HL-60 (cell line): ENCODE measurements at regions not wholly inside any gene's neighbourhood (a gene's known extent, or its start where the extent isn't known, plus 50 kb on each side); places are given as distances from the start of the nearest gene placed in this dataset.

Experiments used
- DNase-seq, 2 experiments: peaks; one replicate each; pipeline ENCODE4 v3.0.0-alpha.2; 2010 to 2020; ENCODE audit warnings: low read depth in 1 of 2, low spot score in 1 of 2
- H3K27ac ChIP-seq: fragments of 250-450 bp; sonication (Bioruptor Pico); replicated peaks from 2 replicates; pipeline ENCODE4 v1.5.1; 2020; ENCODE audit warnings: mild to moderate bottlenecking, moderate library complexity
- H3K27me3 ChIP-seq: fragments of 250-450 bp; sonication (Bioruptor Pico); 2 replicates; pipeline ENCODE4 v1.5.1; 2021; ENCODE audit warnings: mild to moderate bottlenecking, moderate library complexity; ENCODE audit not compliant: insufficient read depth, poor library complexity, severe bottlenecking
- H3K4me3 ChIP-seq: replicated peaks from 2 replicates; pipeline ENCODE4 v1.5.1; 2011; ENCODE audit warnings: mild to moderate bottlenecking, control low read depth, low read length; ENCODE audit not compliant: insufficient read depth
- GABPA ChIP-seq: IDR thresholded peaks from 2 replicates; pipeline ENCODE4 v1.6.1; 2012; ENCODE audit warnings: low read depth
- POLR2AphosphoS5 ChIP-seq: IDR thresholded peaks from 2 replicates; pipeline ENCODE4 v1.6.1; 2012; ENCODE audit warnings: low read depth
- SPI1 ChIP-seq: IDR thresholded peaks from 2 replicates; pipeline ENCODE4 v1.6.1; 2012; ENCODE audit warnings: low read depth, mild to moderate bottlenecking, borderline replicate concordance
- TF ChIP-seq, protein P1 (sequence below): IDR thresholded peaks from one replicate; pipeline ENCODE4 v1.5.1; 2011; ENCODE audit warnings: low read length, control low read depth, inconsistent platforms; ENCODE audit not compliant: insufficient read depth
- TF ChIP-seq, protein P2 (sequence below): IDR thresholded peaks from 2 replicates; pipeline ENCODE4 v1.6.1; 2012; ENCODE audit warnings: low read depth; ENCODE audit not compliant: insufficient replicate concordance

DNA sequence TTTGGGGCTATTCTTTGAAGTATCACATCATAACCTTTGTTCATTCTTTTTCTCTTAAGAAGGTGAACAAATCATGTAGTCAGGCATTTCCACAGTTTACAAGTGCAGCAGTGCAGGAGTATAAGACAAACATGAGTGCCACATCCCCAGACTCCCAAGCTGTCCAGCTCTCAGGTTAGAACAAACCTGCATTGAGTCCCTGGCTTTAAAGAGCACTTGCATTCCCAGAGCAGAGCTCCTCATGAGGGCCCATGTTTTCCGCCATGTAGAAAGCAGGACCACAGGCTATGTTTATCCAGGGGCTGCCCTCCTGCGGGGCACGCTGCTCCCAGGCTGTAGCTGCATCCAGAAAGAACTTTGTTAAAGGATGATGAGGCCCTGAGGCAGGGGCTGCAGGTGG, 267.7 kb downstream of the TLE3 start:
- Histone ChIP-seq H3K4me3 (no peak overlapping the region), H3K27ac (no peak overlapping the region), H3K27me3 (no peaks in the 10 kb centered on the region)
- TF ChIP-seq SPI1 (no peak), POLR2AphosphoS5 (no peak), GABPA (no peak)
- TF ChIP-seq, protein P1, sequence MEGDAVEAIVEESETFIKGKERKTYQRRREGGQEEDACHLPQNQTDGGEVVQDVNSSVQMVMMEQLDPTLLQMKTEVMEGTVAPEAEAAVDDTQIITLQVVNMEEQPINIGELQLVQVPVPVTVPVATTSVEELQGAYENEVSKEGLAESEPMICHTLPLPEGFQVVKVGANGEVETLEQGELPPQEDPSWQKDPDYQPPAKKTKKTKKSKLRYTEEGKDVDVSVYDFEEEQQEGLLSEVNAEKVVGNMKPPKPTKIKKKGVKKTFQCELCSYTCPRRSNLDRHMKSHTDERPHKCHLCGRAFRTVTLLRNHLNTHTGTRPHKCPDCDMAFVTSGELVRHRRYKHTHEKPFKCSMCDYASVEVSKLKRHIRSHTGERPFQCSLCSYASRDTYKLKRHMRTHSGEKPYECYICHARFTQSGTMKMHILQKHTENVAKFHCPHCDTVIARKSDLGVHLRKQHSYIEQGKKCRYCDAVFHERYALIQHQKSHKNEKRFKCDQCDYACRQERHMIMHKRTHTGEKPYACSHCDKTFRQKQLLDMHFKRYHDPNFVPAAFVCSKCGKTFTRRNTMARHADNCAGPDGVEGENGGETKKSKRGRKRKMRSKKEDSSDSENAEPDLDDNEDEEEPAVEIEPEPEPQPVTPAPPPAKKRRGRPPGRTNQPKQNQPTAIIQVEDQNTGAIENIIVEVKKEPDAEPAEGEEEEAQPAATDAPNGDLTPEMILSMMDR, result no peak
- TF ChIP-seq, protein P2, sequence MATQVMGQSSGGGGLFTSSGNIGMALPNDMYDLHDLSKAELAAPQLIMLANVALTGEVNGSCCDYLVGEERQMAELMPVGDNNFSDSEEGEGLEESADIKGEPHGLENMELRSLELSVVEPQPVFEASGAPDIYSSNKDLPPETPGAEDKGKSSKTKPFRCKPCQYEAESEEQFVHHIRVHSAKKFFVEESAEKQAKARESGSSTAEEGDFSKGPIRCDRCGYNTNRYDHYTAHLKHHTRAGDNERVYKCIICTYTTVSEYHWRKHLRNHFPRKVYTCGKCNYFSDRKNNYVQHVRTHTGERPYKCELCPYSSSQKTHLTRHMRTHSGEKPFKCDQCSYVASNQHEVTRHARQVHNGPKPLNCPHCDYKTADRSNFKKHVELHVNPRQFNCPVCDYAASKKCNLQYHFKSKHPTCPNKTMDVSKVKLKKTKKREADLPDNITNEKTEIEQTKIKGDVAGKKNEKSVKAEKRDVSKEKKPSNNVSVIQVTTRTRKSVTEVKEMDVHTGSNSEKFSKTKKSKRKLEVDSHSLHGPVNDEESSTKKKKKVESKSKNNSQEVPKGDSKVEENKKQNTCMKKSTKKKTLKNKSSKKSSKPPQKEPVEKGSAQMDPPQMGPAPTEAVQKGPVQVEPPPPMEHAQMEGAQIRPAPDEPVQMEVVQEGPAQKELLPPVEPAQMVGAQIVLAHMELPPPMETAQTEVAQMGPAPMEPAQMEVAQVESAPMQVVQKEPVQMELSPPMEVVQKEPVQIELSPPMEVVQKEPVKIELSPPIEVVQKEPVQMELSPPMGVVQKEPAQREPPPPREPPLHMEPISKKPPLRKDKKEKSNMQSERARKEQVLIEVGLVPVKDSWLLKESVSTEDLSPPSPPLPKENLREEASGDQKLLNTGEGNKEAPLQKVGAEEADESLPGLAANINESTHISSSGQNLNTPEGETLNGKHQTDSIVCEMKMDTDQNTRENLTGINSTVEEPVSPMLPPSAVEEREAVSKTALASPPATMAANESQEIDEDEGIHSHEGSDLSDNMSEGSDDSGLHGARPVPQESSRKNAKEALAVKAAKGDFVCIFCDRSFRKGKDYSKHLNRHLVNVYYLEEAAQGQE, result no peak
- no peak for DNase-seq

DNA sequence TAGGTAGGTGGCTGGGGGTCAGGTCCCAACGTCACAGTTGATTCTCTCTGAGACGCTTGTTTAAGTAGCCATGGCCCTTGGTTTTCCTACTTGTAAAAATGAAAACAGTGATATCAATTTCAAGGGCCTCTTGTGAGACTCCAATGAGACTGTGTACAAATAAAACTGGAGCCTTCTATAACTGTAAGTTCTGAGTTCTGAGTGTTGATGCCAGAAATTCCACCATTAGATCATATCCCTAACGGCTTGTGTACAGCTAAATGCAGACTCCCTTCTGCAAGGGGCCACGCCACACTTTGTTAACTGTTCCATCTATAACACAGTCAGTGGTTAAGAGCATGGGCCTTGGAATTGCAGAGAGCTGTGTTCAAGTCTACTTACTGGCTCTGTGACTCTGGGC, 267.3 kb downstream of the TLE3 start:
- TF ChIP-seq POLR2AphosphoS5, result no peak
- TF ChIP-seq, protein P2, result no peak
- TF ChIP-seq SPI1, result no peak
- TF ChIP-seq GABPA, result no peak
- TF ChIP-seq, protein P1, result no peak
- no peak for DNase-seq
- no peak overlapping the region for H3K4me3 ChIP-seq
- H3K27me3 ChIP-seq, result no peaks in the 10 kb centered on the region
- no peak overlapping the region for H3K27ac ChIP-seq

DNA sequence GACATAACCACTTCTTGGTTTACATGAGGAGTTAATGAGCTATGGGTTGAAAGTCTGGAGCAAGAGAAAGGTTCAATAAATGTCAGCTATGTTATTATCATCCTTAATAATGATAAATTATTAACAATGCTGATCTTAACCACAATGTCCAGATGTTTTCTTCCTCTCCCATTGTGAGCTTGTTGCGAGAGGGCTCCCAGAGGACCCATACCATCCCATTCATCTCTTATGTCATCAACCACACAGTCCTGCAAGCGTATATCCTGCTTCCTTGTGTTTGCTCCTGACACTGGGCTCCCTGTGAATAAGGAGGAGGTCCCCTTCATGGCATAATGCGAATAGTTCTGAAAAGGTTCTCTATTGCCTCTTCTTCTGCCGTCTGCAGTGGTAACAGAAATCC, 266.8 kb downstream of the TLE3 start:
- no peak overlapping the region for H3K27ac ChIP-seq
- no peak for TF ChIP-seq SPI1
- no peaks in the 10 kb centered on the region for H3K27me3 ChIP-seq
- no peak for DNase-seq
- no peak overlapping the region for H3K4me3 ChIP-seq

DNA sequence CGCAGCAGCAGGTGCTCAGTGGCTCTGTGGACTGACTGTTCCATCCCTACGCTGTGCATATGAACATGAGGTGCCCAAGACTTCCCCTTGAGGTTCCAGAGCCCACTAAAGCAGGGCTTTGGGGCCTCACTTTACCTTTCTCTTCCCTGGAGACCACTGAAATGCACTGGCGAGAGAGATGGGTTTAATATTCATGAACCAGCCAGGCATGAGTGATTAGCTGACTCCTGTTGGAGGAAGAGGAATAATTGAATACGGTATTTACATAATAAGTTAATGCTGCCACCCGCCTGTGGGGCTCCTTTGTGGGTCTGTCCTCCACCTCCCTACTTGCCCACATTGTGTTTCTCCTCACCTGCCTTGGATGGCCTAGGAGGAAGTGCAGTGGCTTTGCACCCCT, 263.4 kb downstream of the TLE3 start:
- TF ChIP-seq, protein P2, result no peak
- TF ChIP-seq GABPA (no peak), SPI1 (no peak), POLR2AphosphoS5 (no peak)
- TF ChIP-seq, protein P1, result no peak
- no peak overlapping the region for H3K4me3 ChIP-seq
- no peaks in the 10 kb centered on the region for H3K27me3 ChIP-seq
- H3K27ac ChIP-seq, result no peak overlapping the region
- DNase-seq, result no peak
